ENCODE measurements at regions not wholly inside any gene's neighbourhood (a gene's known extent, or its start where the extent isn't known, plus 50 kb on each side); places are given as distances from the start of the nearest gene placed in this dataset.
A peak's percentile ranks its signal among the peaks of the same experiment; 100 is the strongest.

DNA sequence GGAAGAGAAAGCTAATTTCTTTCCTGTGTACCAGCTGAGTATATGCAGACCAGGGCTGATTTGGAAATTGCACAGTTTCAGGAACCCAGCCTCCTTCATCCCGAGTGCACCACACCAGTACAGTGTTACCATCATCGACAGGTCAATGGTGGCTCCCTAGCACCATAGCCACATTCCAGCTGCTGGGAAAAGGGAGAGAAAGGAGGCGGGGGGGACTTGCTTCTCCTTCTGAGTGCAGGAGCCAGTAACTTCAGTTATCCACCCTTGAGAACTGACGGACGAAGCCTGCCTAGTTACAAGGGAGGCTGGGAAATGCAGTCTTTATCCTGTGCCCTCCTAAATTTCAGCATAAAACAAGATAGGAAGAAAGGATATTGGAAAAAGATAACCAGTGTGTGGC is 129.7 kb upstream of the PRICKLE2 start:
- 68 to 82% methylated on average over 5 of the region's 5 CpGs for WGBS, 2 donors
- no peak for DNase-seq (ENCODE audit: low spot score in 2 of 2)
- peaks cover 0 to 7% (median 3%) of the 10 kb centered on the region in 4 donors for H3K4me1 ChIP-seq
- H3K9me3 ChIP-seq, result no peaks in the 10 kb centered on the region
- H3K27me3 ChIP-seq, result no peaks in the 10 kb centered on the region
- peak overlapping the region in 1 of 4 donors; percentile 1 for H3K27ac ChIP-seq
- no peak overlapping the region for H3K4me3 ChIP-seq
- TF ChIP-seq EP300 (IDR thresholded peaks at IDR 0.05), result no peak
- TF ChIP-seq, protein P1, sequence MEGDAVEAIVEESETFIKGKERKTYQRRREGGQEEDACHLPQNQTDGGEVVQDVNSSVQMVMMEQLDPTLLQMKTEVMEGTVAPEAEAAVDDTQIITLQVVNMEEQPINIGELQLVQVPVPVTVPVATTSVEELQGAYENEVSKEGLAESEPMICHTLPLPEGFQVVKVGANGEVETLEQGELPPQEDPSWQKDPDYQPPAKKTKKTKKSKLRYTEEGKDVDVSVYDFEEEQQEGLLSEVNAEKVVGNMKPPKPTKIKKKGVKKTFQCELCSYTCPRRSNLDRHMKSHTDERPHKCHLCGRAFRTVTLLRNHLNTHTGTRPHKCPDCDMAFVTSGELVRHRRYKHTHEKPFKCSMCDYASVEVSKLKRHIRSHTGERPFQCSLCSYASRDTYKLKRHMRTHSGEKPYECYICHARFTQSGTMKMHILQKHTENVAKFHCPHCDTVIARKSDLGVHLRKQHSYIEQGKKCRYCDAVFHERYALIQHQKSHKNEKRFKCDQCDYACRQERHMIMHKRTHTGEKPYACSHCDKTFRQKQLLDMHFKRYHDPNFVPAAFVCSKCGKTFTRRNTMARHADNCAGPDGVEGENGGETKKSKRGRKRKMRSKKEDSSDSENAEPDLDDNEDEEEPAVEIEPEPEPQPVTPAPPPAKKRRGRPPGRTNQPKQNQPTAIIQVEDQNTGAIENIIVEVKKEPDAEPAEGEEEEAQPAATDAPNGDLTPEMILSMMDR (IDR thresholded peaks at IDR 0.05), result no peak
- TF ChIP-seq POLR2A (IDR thresholded peaks at IDR 0.05), result no peak
- H3K36me3 ChIP-seq, result no peaks in the 10 kb centered on the region

- DNase-seq (ENCODE audit: low spot score in 2 of 2), result no peak
- Histone ChIP-seq H3K27me3 (no peaks in the 10 kb centered on the region), H3K4me3 (no peak overlapping the region), H3K4me1 (peaks cover 0 to 7% (median 3%) of the 10 kb centered on the region in 4 donors), H3K27ac (no peak overlapping the region), H3K9me3 (no peaks in the 10 kb centered on the region), H3K36me3 (no peaks in the 10 kb centered on the region)
- TF ChIP-seq, protein P1 (IDR thresholded peaks at IDR 0.05), result no peak
- TF ChIP-seq POLR2A (IDR thresholded peaks at IDR 0.05) (no peak), EP300 (IDR thresholded peaks at IDR 0.05) (no peak)
- 88 to 93% methylated on average over 5 of the region's 5 CpGs for WGBS, 2 donors
These were observed 129.0 kb upstream of the PRICKLE2 start for GRCh38 chr3:64354221-64354620.

DNA sequence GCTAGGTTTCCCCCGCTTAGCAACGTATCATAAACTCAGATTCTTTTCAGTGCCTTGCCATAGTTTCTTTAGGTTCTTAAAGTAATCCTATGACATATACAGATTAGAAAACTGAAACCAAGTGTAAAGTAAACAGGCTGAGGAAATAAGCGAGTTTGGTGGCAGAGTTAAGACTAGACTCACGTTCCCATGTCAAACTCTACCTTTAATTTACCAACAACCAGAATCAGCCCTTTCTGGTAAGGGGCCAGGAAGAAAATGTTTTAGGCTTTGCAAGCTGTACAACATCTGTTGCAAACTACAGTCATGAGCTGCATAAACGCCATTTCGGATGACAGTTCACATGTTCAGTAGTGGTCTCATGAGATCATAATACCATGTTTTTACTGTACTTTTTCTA is 128.0 kb upstream of the PRICKLE2 start:
- no peak for TF ChIP-seq POLR2A (IDR thresholded peaks at IDR 0.05)
- TF ChIP-seq, protein P1 (IDR thresholded peaks at IDR 0.05), result no peak
- TF ChIP-seq EP300 (IDR thresholded peaks at IDR 0.05), result no peak
- Histone ChIP-seq H3K27ac (no peak overlapping the region), H3K4me1 (peaks cover 0 to 7% (median 3%) of the 10 kb centered on the region in 4 donors), H3K9me3 (no peaks in the 10 kb centered on the region), H3K27me3 (no peaks in the 10 kb centered on the region), H3K36me3 (no peaks in the 10 kb centered on the region), H3K4me3 (no peak overlapping the region)
- WGBS, 2 donors, result 74 to 82% methylated on average over 6 of the region's 6 CpGs
- DNase-seq (ENCODE audit: low spot score in 2 of 2), result no peak

GRCh38 chr3:64352639-64352992 is 127.3 kb upstream of the PRICKLE2 start:
- Histone ChIP-seq H3K9me3 (no peaks in the 10 kb centered on the region), H3K4me1 (peaks cover 0 to 7% (median 3%) of the 10 kb centered on the region in 4 donors), H3K27me3 (no peaks in the 10 kb centered on the region), H3K36me3 (no peaks in the 10 kb centered on the region), H3K4me3 (no peak overlapping the region), H3K27ac (no peak overlapping the region)
- DNase-seq (ENCODE audit: low spot score in 2 of 2), result no peak
- WGBS, 2 donors, result 89 to 95% methylated on average over 1 of the region's 1 CpG
- TF ChIP-seq POLR2A (IDR thresholded peaks at IDR 0.05) (no peak), EP300 (IDR thresholded peaks at IDR 0.05) (no peak)
- TF ChIP-seq, protein P1 (IDR thresholded peaks at IDR 0.05), result no peak

GRCh38 chr3:64351713-64352638 is 126.7 kb upstream of the PRICKLE2 start:
- Histone ChIP-seq H3K4me3 (no peak overlapping the region), H3K9me3 (no peaks in the 10 kb centered on the region), H3K27me3 (no peaks in the 10 kb centered on the region), H3K36me3 (no peaks in the 10 kb centered on the region), H3K4me1 (peaks cover 0 to 7% (median 3%) of the 10 kb centered on the region in 4 donors), H3K27ac (no peak overlapping the region)
- TF ChIP-seq POLR2A (IDR thresholded peaks at IDR 0.05), result no peak
- TF ChIP-seq, protein P1 (IDR thresholded peaks at IDR 0.05), result no peak
- TF ChIP-seq EP300 (IDR thresholded peaks at IDR 0.05), result no peak
- WGBS, 2 donors, result 74 to 83% methylated on average over 7 of the region's 7 CpGs
- DNase-seq (ENCODE audit: low spot score in 2 of 2), result no peak

Measured in tibial nerve (tissue), 4 donors.